Thyroid gland (tissue), 4 donors: ENCODE measurements at regions not wholly inside any gene's neighbourhood (a gene's known extent, or its start where the extent isn't known, plus 50 kb on each side); places are given as distances from the start of the nearest gene placed in this dataset.

Experiments
- DNase-seq, 2 donors: peaks; one replicate each; pipeline ENCODE4 v3.0.0-alpha.2; 2019
- H3K27ac ChIP-seq, 3 donors: fragments of 200-600 bp; sonication (generic); 1 replicate in 2 of 3; 2 replicates in 1 of 3; pipeline ENCODE4 v1.5.1; 2016 to 2019; ENCODE audit warnings: mild to moderate bottlenecking in 1 of 3, moderate library complexity in 1 of 3
- H3K27me3 ChIP-seq: fragments of 200-600 bp; sonication (generic); one replicate; pipeline ENCODE4 v1.5.1; 2019
- H3K36me3 ChIP-seq, 2 donors: fragments of 200-600 bp; sonication (generic); one replicate each; pipeline ENCODE4 v1.5.1; 2016 to 2019
- H3K4me1 ChIP-seq, 2 donors: fragments of 200-600 bp; sonication (generic); one replicate each; pipeline ENCODE4 v1.5.1; 2017 to 2019
- H3K4me3 ChIP-seq, 3 donors: fragments of 200-600 bp; sonication (generic); replicated peaks in 1 of 3; 1 replicate in 2 of 3; 2 replicates in 1 of 3; pipeline ENCODE4 v1.5.1; 2016; ENCODE audit warnings: mild to moderate bottlenecking in 1 of 3
- H3K9me3 ChIP-seq: fragments of 200-600 bp; sonication (generic); one replicate; pipeline ENCODE4 v1.5.1; 2017
- POLR2A ChIP-seq, 2 donors: fragments of 450-650 bp; IDR thresholded peaks; one replicate each; pipeline ENCODE4 v1.6.1; 2017; ENCODE audit warnings: antibody characterized with exemption in 2 of 2, mild to moderate bottlenecking in 2 of 2, moderate library complexity in 1 of 2
- WGBS, 2 donors: methylation state at CpG; one replicate each; pipeline ENCODE4 v1.1.5; 2017; 5-methylcytosine and 5-hydroxymethylcytosine counted together
- intact Hi-C: fragments of 100-400 bp; cut with DNase I; formaldehyde crosslinking; loops from one replicate; pipeline ENCODE4 v1.15.1; 2023
- TF ChIP-seq, protein P1 (sequence below), 6 experiments: fragments of 200-600 bp in 3 of 6; fragments of 450-650 bp in 3 of 6; sonication (generic) in 3 of 6; IDR thresholded peaks; one replicate each; pipeline ENCODE4 v1.5.1; 2016 to 2019; ENCODE audit warnings: antibody characterized with exemption in 6 of 6, mild to moderate bottlenecking in 2 of 6, inconsistent platforms in 1 of 6, moderate library complexity in 1 of 6

DNA sequence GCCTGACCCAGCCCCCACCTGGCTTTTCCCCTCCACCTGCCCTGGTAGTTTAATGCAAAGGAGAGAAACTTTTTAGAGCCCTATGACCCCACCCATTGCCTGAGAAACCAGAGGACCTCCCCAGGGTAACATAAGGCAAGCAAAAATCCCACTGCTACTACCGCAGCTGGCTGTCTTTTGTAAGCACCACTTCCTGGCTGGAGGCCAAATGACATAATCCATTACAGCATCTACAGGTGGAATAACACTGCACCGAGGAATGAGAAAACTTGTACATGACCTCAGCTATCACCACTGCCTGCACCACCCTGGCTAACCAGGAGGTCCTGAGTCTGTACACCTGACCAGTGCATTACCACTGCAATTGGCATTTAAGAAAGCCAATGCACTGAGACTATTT is 149.6 kb upstream of the GALNT5 start:
- Histone ChIP-seq H3K27me3 (no peaks in the 10 kb centered on the region), H3K27ac (no peak overlapping the region), H3K4me1 (no peaks in the 10 kb centered on the region), H3K36me3 (no peaks in the 10 kb centered on the region), H3K4me3 (no peak overlapping the region), H3K9me3 (no peaks in the 10 kb centered on the region)
- WGBS, 2 donors: 24% methylated on average over 2 of the region's 2 CpGs
- intact Hi-C loops: no loop called here
- no peak for DNase-seq
- no peak for TF ChIP-seq POLR2A (IDR thresholded peaks at IDR 0.05)
- TF ChIP-seq, protein P1, sequence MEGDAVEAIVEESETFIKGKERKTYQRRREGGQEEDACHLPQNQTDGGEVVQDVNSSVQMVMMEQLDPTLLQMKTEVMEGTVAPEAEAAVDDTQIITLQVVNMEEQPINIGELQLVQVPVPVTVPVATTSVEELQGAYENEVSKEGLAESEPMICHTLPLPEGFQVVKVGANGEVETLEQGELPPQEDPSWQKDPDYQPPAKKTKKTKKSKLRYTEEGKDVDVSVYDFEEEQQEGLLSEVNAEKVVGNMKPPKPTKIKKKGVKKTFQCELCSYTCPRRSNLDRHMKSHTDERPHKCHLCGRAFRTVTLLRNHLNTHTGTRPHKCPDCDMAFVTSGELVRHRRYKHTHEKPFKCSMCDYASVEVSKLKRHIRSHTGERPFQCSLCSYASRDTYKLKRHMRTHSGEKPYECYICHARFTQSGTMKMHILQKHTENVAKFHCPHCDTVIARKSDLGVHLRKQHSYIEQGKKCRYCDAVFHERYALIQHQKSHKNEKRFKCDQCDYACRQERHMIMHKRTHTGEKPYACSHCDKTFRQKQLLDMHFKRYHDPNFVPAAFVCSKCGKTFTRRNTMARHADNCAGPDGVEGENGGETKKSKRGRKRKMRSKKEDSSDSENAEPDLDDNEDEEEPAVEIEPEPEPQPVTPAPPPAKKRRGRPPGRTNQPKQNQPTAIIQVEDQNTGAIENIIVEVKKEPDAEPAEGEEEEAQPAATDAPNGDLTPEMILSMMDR (IDR thresholded peaks at IDR 0.05): no peak

DNA sequence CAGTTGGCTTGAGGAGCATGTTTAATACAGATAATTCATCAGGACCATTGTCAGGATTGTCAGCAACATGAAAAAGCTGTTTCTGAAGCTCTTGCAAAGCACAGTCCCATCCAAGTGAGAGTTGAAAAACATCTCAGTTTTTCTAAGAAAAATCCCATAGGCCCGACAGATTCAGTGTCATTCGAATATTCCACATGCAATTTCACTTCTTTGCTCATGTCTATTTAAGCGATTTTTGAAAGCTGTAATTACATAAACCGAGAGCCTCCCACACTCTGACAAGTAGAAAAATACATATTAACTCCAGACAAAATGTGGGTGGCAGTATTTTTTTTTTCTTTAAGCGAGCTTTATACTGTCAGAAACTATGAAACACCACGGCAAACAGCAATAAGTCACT is 134.7 kb upstream of the GALNT5 start:
- Histone ChIP-seq H3K4me1 (no peaks in the 10 kb centered on the region), H3K27ac (no peak overlapping the region), H3K36me3 (no peaks in the 10 kb centered on the region), H3K27me3 (no peaks in the 10 kb centered on the region), H3K4me3 (no peak overlapping the region), H3K9me3 (no peaks in the 10 kb centered on the region)
- no peak for DNase-seq
- intact Hi-C loops: no loop called here
- 80 to 81% methylated on average over 6 of the region's 6 CpGs for WGBS, 2 donors
- TF ChIP-seq, protein P1 (IDR thresholded peaks at IDR 0.05): no peak
- no peak for TF ChIP-seq POLR2A (IDR thresholded peaks at IDR 0.05)

DNA sequence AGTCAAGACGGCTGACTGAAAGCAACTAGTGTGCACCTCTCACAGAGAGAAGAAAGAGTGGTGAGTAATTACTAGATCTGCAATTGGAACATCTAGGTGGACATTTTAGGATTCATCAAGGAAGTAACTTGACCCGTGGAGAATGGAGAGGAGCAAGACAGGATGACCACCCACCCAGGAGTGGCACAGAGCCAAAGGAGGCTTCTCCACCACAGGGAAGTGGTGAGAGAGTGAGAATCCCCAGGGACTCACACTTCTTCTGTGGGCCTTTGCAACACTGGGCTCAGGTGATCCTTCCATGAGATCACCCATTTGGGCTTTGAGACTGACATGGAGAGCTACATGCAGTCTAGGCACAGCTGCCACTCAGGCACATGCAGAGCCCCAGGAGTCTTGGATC is 132.8 kb upstream of the GALNT5 start:
- no peaks in the 10 kb centered on the region for H3K36me3 ChIP-seq
- 29 to 39% methylated on average over 2 of the region's 2 CpGs for WGBS, 2 donors
- no peak overlapping the region for H3K27ac ChIP-seq
- no peak for DNase-seq
- H3K27me3 ChIP-seq: no peaks in the 10 kb centered on the region
- TF ChIP-seq, protein P1 (IDR thresholded peaks at IDR 0.05): no peak
- no peak for TF ChIP-seq POLR2A (IDR thresholded peaks at IDR 0.05)
- intact Hi-C loops: no loop called here
- no peak overlapping the region for H3K4me3 ChIP-seq
- no peaks in the 10 kb centered on the region for H3K4me1 ChIP-seq
- no peaks in the 10 kb centered on the region for H3K9me3 ChIP-seq

DNA sequence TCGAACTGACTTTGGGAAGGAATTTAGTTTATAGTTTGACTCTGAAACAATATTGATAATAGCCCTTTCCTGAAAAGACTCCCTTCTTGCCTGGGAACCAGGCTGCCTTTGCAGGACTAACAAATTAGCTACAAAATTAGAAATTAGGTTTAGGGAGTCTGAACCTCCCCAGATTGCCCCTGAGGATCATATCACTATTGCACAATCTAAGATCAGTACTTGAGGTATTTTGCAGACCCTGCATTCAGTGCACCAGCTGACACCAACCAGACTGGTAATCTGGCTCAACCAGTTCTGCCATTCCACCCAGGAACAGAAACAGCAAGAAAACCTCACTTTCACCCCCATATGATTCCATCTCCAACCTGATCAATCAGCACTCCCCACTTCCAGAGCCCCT is 131.8 kb upstream of the GALNT5 start:
- Histone ChIP-seq H3K9me3 (no peaks in the 10 kb centered on the region), H3K27ac (no peak overlapping the region), H3K4me1 (no peaks in the 10 kb centered on the region), H3K4me3 (no peak overlapping the region), H3K36me3 (no peaks in the 10 kb centered on the region), H3K27me3 (no peaks in the 10 kb centered on the region)
- TF ChIP-seq, protein P1 (IDR thresholded peaks at IDR 0.05): no peak
- TF ChIP-seq POLR2A (IDR thresholded peaks at IDR 0.05): no peak
- intact Hi-C loops: no loop called here
- DNase-seq: no peak
- 75 to 82% methylated on average over 1 of the region's 1 CpG for WGBS, 2 donors

DNA sequence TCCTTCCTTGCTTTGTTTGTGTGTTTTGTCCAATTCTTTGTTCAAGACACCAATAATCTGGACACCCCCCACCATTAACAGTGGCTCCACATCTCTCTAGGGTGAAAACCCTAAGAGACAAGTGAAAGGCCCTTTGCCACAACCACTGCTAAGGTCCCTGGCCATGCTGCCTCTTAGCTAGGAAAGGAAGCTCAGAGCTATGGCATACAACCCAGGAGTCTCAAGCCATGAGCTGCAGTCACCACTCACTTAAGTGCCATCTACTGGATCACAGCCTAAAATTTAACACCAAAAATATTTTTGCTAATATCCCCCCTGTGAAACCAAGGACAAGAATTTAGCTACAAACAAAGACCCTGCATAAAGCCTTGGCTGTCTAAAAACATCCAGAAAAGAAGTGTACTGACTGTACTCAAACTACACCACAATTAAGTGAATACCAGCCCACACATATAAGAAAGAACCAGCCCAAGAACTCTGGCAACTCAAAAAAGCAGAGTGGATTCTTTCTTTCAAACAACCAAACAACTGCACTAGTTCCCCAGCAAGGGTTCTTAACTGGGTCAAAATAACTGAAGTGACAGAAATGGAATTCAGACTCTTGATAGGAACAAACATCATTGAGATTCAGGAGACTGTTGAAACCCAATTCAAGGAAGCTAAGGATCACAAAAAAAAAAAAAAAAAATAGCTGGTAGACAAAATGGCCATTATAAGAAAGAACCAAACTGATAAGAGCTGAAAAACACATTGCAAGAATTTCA is 130.1 kb upstream of the GALNT5 start:
- no peaks in the 10 kb centered on the region for H3K9me3 ChIP-seq
- no peaks in the 10 kb centered on the region for H3K4me1 ChIP-seq
- H3K27me3 ChIP-seq: no peaks in the 10 kb centered on the region
- no peak overlapping the region for H3K4me3 ChIP-seq
- intact Hi-C loops: no loop called here
- H3K36me3 ChIP-seq: no peaks in the 10 kb centered on the region
- TF ChIP-seq POLR2A (IDR thresholded peaks at IDR 0.05): no peak
- TF ChIP-seq, protein P1 (IDR thresholded peaks at IDR 0.05): no peak
- no peak for DNase-seq
- no peak overlapping the region for H3K27ac ChIP-seq
